GM12878 (cell line): ENCODE measurements at regions not wholly inside any gene's neighbourhood (a gene's known extent, or its start where the extent isn't known, plus 50 kb on each side); places are given as distances from the start of the nearest gene placed in this dataset.

Experiments
- ATAC-seq: fragments of 200-7000 bp; cut with Tn5 transposase; 3 replicates; pipeline ENCODE4 v1.9.1; 2020; ENCODE audit warnings: mild to moderate bottlenecking, moderate library complexity
- BruUV-seq: library from RNA; stranded (reverse); fragments of 400-500 nt; replicated peaks from 2 replicates; lab custom pipeline; 2021; lab: Mats Ljungman, UMichigan
- CTCF ChIA-PET: fragments of 300-600 bp; sonication (Branson Sonifier 250); formaldehyde crosslinking; extraction: SDS; loops from one replicate; lab custom pipeline; 2021; ENCODE audit warnings: inconsistent platforms; lab: Yijun Ruan, JAX
- POLR2A ChIA-PET: fragments of 350-600 bp; formaldehyde crosslinking; extraction: SDS; loops from one replicate; lab custom pipeline; 2021; ENCODE audit warnings: inconsistent platforms; lab: Charles Lee
- RAD21 ChIA-PET: fragments of 300-600 bp; sonication (Branson Sonifier 250); formaldehyde crosslinking; loops from one replicate; lab custom pipeline; 2023; ENCODE audit warnings: antibody characterized with exemption; ENCODE audit not compliant: unreplicated experiment; lab: Charles Lee
- SMC1A ChIA-PET: fragments of 300-600 bp; sonication (Branson Sonifier 250); formaldehyde crosslinking; loops from one replicate; lab custom pipeline; 2023; ENCODE audit not compliant: unreplicated experiment, uncharacterized antibody; lab: Charles Lee
- DNase-seq: peaks from one replicate; pipeline ENCODE4 v3.0.0-alpha.2; 2011; ENCODE audit warnings: low read depth, low spot score
- FAIRE-seq: peaks from 3 replicates; lab custom pipeline; 2011; peaks lifted over from hg19 to GRCh38; lab: Jason Lieb, UNC
- H2AFZ ChIP-seq: 2 replicates; pipeline ENCODE4 v1.6.0; 2011; ENCODE audit warnings: low read depth, low read length, control low read depth; ENCODE audit not compliant: control insufficient read depth
- H3K27ac ChIP-seq: 2 replicates; pipeline ENCODE4 v1.5.1; 2011; ENCODE audit warnings: control low read depth; ENCODE audit not compliant: control insufficient read depth, insufficient read depth
- H3K27me3 ChIP-seq, 2 experiments: replicated peaks in 1 of 2; 2 replicates each; pipeline versions ENCODE4 v1.6.0 to v1.6.1; 2011; ENCODE audit warnings: low read length in 1 of 2; ENCODE audit not compliant: control insufficient read depth in 2 of 2, insufficient read depth in 2 of 2
- H3K36me3 ChIP-seq, 2 experiments: 2 replicates each; pipeline ENCODE4 v1.5.1; 2011; ENCODE audit warnings: low read length in 1 of 2; ENCODE audit not compliant: control insufficient read depth in 2 of 2, insufficient read depth in 2 of 2
- H3K4me1 ChIP-seq: 2 replicates; pipeline ENCODE4 v1.6.1; 2011; ENCODE audit warnings: mild to moderate bottlenecking, low read length, moderate library complexity, mixed read lengths; ENCODE audit not compliant: control insufficient read depth, insufficient read depth
- H3K4me2 ChIP-seq: 2 replicates; pipeline ENCODE4 v1.6.0; 2011; ENCODE audit warnings: control low read depth; ENCODE audit not compliant: control insufficient read depth, insufficient read depth
- H3K4me3 ChIP-seq: fragments of 200-600 bp; sonication (generic); 2 replicates; pipeline ENCODE4 v1.5.1; 2016
- H3K79me2 ChIP-seq: 2 replicates; pipeline ENCODE4 v1.6.0; 2011; ENCODE audit warnings: low read length; ENCODE audit not compliant: control insufficient read depth, insufficient read depth
- H3K9ac ChIP-seq: 2 replicates; pipeline ENCODE4 v1.8.0; 2011; ENCODE audit warnings: low read length, control low read depth, mixed read lengths; ENCODE audit not compliant: control insufficient read depth, insufficient read depth
- H3K9me3 ChIP-seq: replicated peaks from 3 replicates; pipeline ENCODE4 v1.5.1; 2011; ENCODE audit warnings: mild to moderate bottlenecking, low read length; ENCODE audit not compliant: control insufficient read depth, insufficient read depth
- H4K20me1 ChIP-seq: 2 replicates; pipeline ENCODE4 v1.6.0; 2011; ENCODE audit not compliant: control insufficient read depth, insufficient read depth
- CHD1 ChIP-seq: IDR thresholded peaks from 2 replicates; pipeline ENCODE4 v1.6.1; 2012; ENCODE audit warnings: low read depth, low read length, improper control_type of control experiment
- GABPA ChIP-seq: IDR thresholded peaks from 2 replicates; pipeline ENCODE4 v1.6.1; 2014; ENCODE audit warnings: antibody characterized with exemption, low read depth, mild to moderate bottlenecking, inconsistent platforms
- NFYA ChIP-seq: IDR thresholded peaks from 2 replicates; pipeline ENCODE4 v1.6.1; 2011; ENCODE audit warnings: low read depth, mild to moderate bottlenecking, low read length, improper control_type of control experiment, borderline replicate concordance
- RBBP5 ChIP-seq: fragments of 200-600 bp; sonication (generic); conservative IDR thresholded peaks from 2 replicates; pipeline ENCODE4 v1.6.1; 2016
- SIN3A ChIP-seq: IDR thresholded peaks from 2 replicates; pipeline ENCODE4 v1.6.1; 2012; ENCODE audit warnings: low read depth, low read length, improper control_type of control experiment
- SREBF2 ChIP-seq: IDR thresholded peaks from 2 replicates; pipeline ENCODE4 v1.6.1; 2012; ENCODE audit warnings: mild to moderate bottlenecking, low read length
- STAT3 ChIP-seq: IDR thresholded peaks from 2 replicates; pipeline ENCODE4 v1.6.1; 2011; ENCODE audit warnings: low read depth, low read length, improper control_type of control experiment
- TCF7 ChIP-seq: IDR thresholded peaks from 2 replicates; pipeline ENCODE4 v1.6.1; 2014; ENCODE audit warnings: antibody characterized with exemption, borderline replicate concordance
- YY1 ChIP-seq: IDR thresholded peaks from 2 replicates; pipeline ENCODE4 v1.6.1; 2011; ENCODE audit warnings: low read depth, mild to moderate bottlenecking, low read length
- ZNF217 ChIP-seq: fragments of 450-650 bp; IDR thresholded peaks from 2 replicates; pipeline ENCODE4 v1.6.1; 2017; ENCODE audit warnings: antibody characterized with exemption, mild to moderate bottlenecking
- ZZZ3 ChIP-seq: IDR thresholded peaks from 2 replicates; pipeline ENCODE4 v1.6.1; 2011; ENCODE audit warnings: low read depth; ENCODE audit not compliant: control insufficient read depth, insufficient read length
- WGBS: methylation state at CpG from one replicate; pipeline ENCODE4 v1.1.6; 2016; ENCODE audit warnings: low lambda C conversion rate; ENCODE audit not compliant: insufficient replicate concordance, insufficient coverage; ENCODE audit errors: missing lambda C conversion rate; 5-methylcytosine and 5-hydroxymethylcytosine counted together
- in situ Hi-C: fragments of 300-500 bp; cut with MboI; formaldehyde crosslinking; loops from 9 replicates; pipeline ENCODE4 v1.14.3; 2018; ENCODE audit warnings: mixed read lengths
- intact Hi-C: fragments of 100-400 bp; cut with micrococcal nuclease; formaldehyde crosslinking; loops from one replicate; pipeline ENCODE4 v1.14.2; 2022; ENCODE audit not compliant: unreplicated experiment
- TF ChIP-seq, protein P1 (sequence below): fragments of 450-650 bp; IDR thresholded peaks from 2 replicates; pipeline ENCODE4 v1.6.1; 2017; ENCODE audit warnings: mild to moderate bottlenecking

DNA sequence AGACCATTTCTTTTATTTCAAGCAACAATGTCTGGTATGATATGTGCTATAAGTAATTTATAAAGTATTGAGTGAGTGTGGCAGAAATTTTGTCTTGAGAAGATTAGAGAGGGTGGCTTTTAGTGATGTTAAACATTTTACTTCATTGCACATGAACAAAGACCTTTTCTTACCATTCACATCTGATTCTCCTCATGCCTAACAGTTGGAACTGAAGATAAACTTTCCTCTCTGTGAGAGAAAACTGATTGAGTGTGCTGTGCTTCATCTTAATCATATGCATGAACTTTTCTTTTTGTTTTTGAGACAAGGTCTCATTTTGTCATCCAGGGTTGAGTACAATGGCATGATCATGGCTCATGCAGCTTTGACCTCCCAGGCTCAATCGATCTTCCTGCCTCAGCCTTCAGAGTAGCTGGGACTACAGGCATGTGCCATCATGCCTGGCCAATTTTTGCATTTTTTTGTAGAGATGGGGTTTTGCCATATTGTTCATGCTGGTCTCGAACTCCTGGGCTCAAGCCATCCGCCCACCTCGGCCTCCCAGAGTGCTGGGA is 377.7 kb upstream of the GOLIM4 start:
- Histone ChIP-seq H3K4me2 (no peak overlapping the region), H2AFZ (no peak overlapping the region), H3K27ac (no peak overlapping the region), H3K79me2 (no peaks in the 10 kb centered on the region), H3K4me1 (no peaks in the 10 kb centered on the region), H3K36me3 (no peaks in the 10 kb centered on the region), H3K9me3 (no peaks in the 10 kb centered on the region), H4K20me1 (no peaks in the 10 kb centered on the region), H3K9ac (no peak overlapping the region), H3K4me3 (no peak overlapping the region), H3K27me3 (no peaks in the 10 kb centered on the region)
- POLR2A ChIA-PET = no interaction called here
- intact Hi-C loops (no loop called here), in situ Hi-C loops (loop anchor here (10.0 kb wide), 1 partner anchor 259 kb away; no protein-coding TSS in a partner anchor)
- no peak for ATAC-seq
- RAD21 ChIA-PET = no interaction called here
- SMC1A ChIA-PET = no interaction called here
- CTCF ChIA-PET = interaction anchor here (1.1 kb wide), 2 partner anchors 33 to 147 kb away, joined by 3 to 4 read pairs; no protein-coding TSS in a partner anchor
- FAIRE-seq = no peak
- TF ChIP-seq RBBP5 (no peak), NFYA (no peak), CHD1 (no peak), TCF7 (no peak), YY1 (no peak), ZNF217 (no peak), STAT3 (no peak), SIN3A (no peak), SREBF2 (no peak), ZZZ3 (no peak), GABPA (no peak)
- TF ChIP-seq, protein P1, sequence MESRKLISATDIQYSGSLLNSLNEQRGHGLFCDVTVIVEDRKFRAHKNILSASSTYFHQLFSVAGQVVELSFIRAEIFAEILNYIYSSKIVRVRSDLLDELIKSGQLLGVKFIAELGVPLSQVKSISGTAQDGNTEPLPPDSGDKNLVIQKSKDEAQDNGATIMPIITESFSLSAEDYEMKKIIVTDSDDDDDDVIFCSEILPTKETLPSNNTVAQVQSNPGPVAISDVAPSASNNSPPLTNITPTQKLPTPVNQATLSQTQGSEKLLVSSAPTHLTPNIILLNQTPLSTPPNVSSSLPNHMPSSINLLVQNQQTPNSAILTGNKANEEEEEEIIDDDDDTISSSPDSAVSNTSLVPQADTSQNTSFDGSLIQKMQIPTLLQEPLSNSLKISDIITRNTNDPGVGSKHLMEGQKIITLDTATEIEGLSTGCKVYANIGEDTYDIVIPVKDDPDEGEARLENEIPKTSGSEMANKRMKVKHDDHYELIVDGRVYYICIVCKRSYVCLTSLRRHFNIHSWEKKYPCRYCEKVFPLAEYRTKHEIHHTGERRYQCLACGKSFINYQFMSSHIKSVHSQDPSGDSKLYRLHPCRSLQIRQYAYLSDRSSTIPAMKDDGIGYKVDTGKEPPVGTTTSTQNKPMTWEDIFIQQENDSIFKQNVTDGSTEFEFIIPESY = no peak
- no peak for DNase-seq
- no TSS peak for BruUV-seq
- WGBS = 6% methylated on average over 4 of the region's 4 CpGs
